IMR-90 (cell line): ENCODE measurements at regions not wholly inside any gene's neighbourhood (a gene's known extent, or its start where the extent isn't known, plus 50 kb on each side); places are given as distances from the start of the nearest gene placed in this dataset.

Experiments used
- ATAC-seq: fragments of 200-7000 bp; cut with Tn5 transposase; 2 replicates; pipeline ENCODE4 v1.9.1; 2020; ENCODE audit warnings: low read depth, mild to moderate bottlenecking, moderate library complexity
- BruUV-seq: library from RNA; stranded (reverse); fragments of 400-500 nt; replicated peaks from 2 replicates; lab custom pipeline; 2021; lab: Mats Ljungman, UMichigan
- CTCF ChIA-PET: fragments of 300-600 bp; formaldehyde crosslinking; extraction: SDS; loops from one replicate; lab custom pipeline; 2021; ENCODE audit warnings: antibody characterized with exemption; lab: Yijun Ruan, JAX
- POLR2A ChIA-PET: fragments of 300-600 bp; sonication (Branson Sonifier 250); formaldehyde crosslinking; loops from one replicate; lab custom pipeline; 2022; ENCODE audit warnings: antibody characterized with exemption; ENCODE audit not compliant: unreplicated experiment; lab: Charles Lee
- DNase-seq: peaks from one replicate; pipeline ENCODE4 v3.0.0; 2013
- H2AFZ ChIP-seq: replicated peaks from 2 replicates; pipeline ENCODE3; 2013; ENCODE audit warnings: low read length, mild to moderate bottlenecking; ENCODE audit not compliant: poor library complexity
- H2AK5ac ChIP-seq: 2 replicates; pipeline ENCODE4 v1.6.1; 2013; ENCODE audit warnings: low read depth, low read length, inconsistent platforms
- H2AK9ac ChIP-seq: replicated peaks from 2 replicates; pipeline ENCODE3; 2013; ENCODE audit warnings: mild to moderate bottlenecking, low read depth, low read length, moderate library complexity; ENCODE audit not compliant: poor library complexity
- H2BK120ac ChIP-seq: 2 replicates; pipeline ENCODE4 v1.6.1; 2013; ENCODE audit warnings: low read depth, low read length, inconsistent platforms
- H2BK15ac ChIP-seq: 3 replicates; pipeline ENCODE4 v1.6.1; 2013; ENCODE audit warnings: low read depth, low read length, inconsistent platforms
- H2BK20ac ChIP-seq: 2 replicates; pipeline ENCODE4 v1.6.1; 2013; ENCODE audit warnings: low read depth, mild to moderate bottlenecking, inconsistent platforms, low read length, moderate library complexity
- H2BK5ac ChIP-seq: 2 replicates; pipeline ENCODE4 v1.6.1; 2013; ENCODE audit warnings: mild to moderate bottlenecking, low read depth, low read length, inconsistent platforms; ENCODE audit not compliant: poor library complexity, severe bottlenecking
- H3K14ac ChIP-seq: replicated peaks from 2 replicates; pipeline ENCODE4 v1.6.1; 2013; ENCODE audit warnings: low read depth, low read length, inconsistent platforms
- H3K18ac ChIP-seq: 2 replicates; pipeline ENCODE4 v1.6.1; 2013; ENCODE audit warnings: low read depth, low read length, control low read depth
- H3K23ac ChIP-seq: 2 replicates; pipeline ENCODE4 v1.6.1; 2013; ENCODE audit warnings: low read depth, low read length, inconsistent platforms
- H3K27ac ChIP-seq: 2 replicates; pipeline ENCODE4 v1.5.1; 2013; ENCODE audit warnings: mild to moderate bottlenecking, control low read depth, low read length; ENCODE audit not compliant: insufficient read depth
- H3K27me3 ChIP-seq: 2 replicates; pipeline ENCODE4 v1.6.1; 2013; ENCODE audit warnings: low read length; ENCODE audit not compliant: control insufficient read depth, insufficient read depth
- H3K36me3 ChIP-seq: 2 replicates; pipeline ENCODE4 v1.6.1; 2013; ENCODE audit warnings: low read length, mixed read lengths; ENCODE audit not compliant: control insufficient read depth, insufficient read depth
- H3K4ac ChIP-seq: 2 replicates; pipeline ENCODE4 v1.6.1; 2013; ENCODE audit warnings: low read depth, low read length, inconsistent platforms
- H3K4me1 ChIP-seq: 2 replicates; pipeline ENCODE4 v1.6.1; 2013; ENCODE audit warnings: low read length, mixed read lengths; ENCODE audit not compliant: control insufficient read depth, insufficient read depth
- H3K4me2 ChIP-seq: 2 replicates; pipeline ENCODE4 v1.6.1; 2013; ENCODE audit warnings: low read depth, mild to moderate bottlenecking, control low read depth, low read length, moderate library complexity
- H3K4me3 ChIP-seq: 2 replicates; pipeline ENCODE4 v1.5.1; 2013; ENCODE audit warnings: low read depth, mild to moderate bottlenecking, control low read depth, low read length, moderate library complexity; ENCODE audit not compliant: insufficient read depth
- H3K56ac ChIP-seq: 2 replicates; pipeline ENCODE4 v1.6.1; 2013; ENCODE audit warnings: low read length, inconsistent platforms; ENCODE audit not compliant: insufficient read depth; ENCODE audit errors: extremely low read depth
- H3K79me1 ChIP-seq, 2 experiments: 2 replicates each; pipeline ENCODE4 v1.6.1; 2013; ENCODE audit warnings: low read length in 2 of 2, inconsistent platforms in 1 of 2, low read depth in 1 of 2
- H3K9ac ChIP-seq: 2 replicates; pipeline ENCODE4 v1.6.1; 2013; ENCODE audit warnings: low read depth, low read length, control low read depth
- H3K9me1 ChIP-seq: 2 replicates; pipeline ENCODE4 v1.6.1; 2013; ENCODE audit warnings: low read length, inconsistent platforms; ENCODE audit not compliant: insufficient read depth
- H3K9me3 ChIP-seq: 2 replicates; pipeline ENCODE4 v1.6.1; 2013; ENCODE audit warnings: low read length; ENCODE audit not compliant: control insufficient read depth, insufficient read depth
- H4K20me1 ChIP-seq: 2 replicates; pipeline ENCODE4 v1.6.1; 2013; ENCODE audit warnings: low read length, inconsistent platforms; ENCODE audit not compliant: insufficient read depth
- H4K5ac ChIP-seq: 2 replicates; pipeline ENCODE4 v1.6.1; 2013; ENCODE audit warnings: mild to moderate bottlenecking, low read depth, low read length, control low read depth
- H4K8ac ChIP-seq, 2 experiments: 2 replicates each; pipeline ENCODE4 v1.6.1; 2013; ENCODE audit warnings: low read depth in 2 of 2, low read length in 2 of 2, control low read depth in 1 of 2, inconsistent platforms in 1 of 2
- H4K91ac ChIP-seq: 2 replicates; pipeline ENCODE4 v1.6.1; 2013; ENCODE audit warnings: low read depth, low read length, inconsistent platforms; ENCODE audit not compliant: insufficient read depth
- BHLHE40 ChIP-seq: fragments of 150-350 bp; IDR thresholded peaks from 2 replicates; pipeline ENCODE4 v1.6.1; 2016; ENCODE audit warnings: mild to moderate bottlenecking, low read depth, low read length
- ELK1 ChIP-seq: fragments of 150-350 bp; IDR thresholded peaks from 2 replicates; pipeline ENCODE4 v1.6.1; 2016; ENCODE audit warnings: low read depth, mild to moderate bottlenecking, low read length, moderate library complexity, borderline replicate concordance
- FOS ChIP-seq: fragments of 150-350 bp; IDR thresholded peaks from 2 replicates; pipeline ENCODE4 v1.6.1; 2016; ENCODE audit warnings: low read depth, low read length
- MAZ ChIP-seq: IDR thresholded peaks from 2 replicates; pipeline ENCODE4 v1.6.1; 2012; ENCODE audit warnings: low read depth, mild to moderate bottlenecking, low read length, improper control_type of control experiment, moderate library complexity, borderline replicate concordance
- POLR2A ChIP-seq: IDR thresholded peaks from 2 replicates; pipeline ENCODE4 v1.6.1; 2012; ENCODE audit warnings: mild to moderate bottlenecking, low read depth, low read length
- RCOR1 ChIP-seq: IDR thresholded peaks from 2 replicates; pipeline ENCODE4 v1.6.1; 2012; ENCODE audit warnings: mild to moderate bottlenecking, low read length, improper control_type of control experiment; ENCODE audit not compliant: insufficient replicate concordance
- RFX5 ChIP-seq: IDR thresholded peaks from 2 replicates; pipeline ENCODE4 v1.8.0; 2012; ENCODE audit warnings: low read depth, mild to moderate bottlenecking, low read length, moderate library complexity
- SMC3 ChIP-seq: fragments of 150-350 bp; IDR thresholded peaks from 2 replicates; pipeline ENCODE4 v1.6.1; 2016; ENCODE audit warnings: low read depth, mild to moderate bottlenecking, antibody characterized with exemption, low read length, moderate library complexity
- USF2 ChIP-seq: fragments of 150-350 bp; IDR thresholded peaks from 2 replicates; pipeline ENCODE4 v1.6.1; 2017; ENCODE audit warnings: mild to moderate bottlenecking, antibody characterized with exemption, low read length, low read depth
- WGBS, 2 experiments: methylation state at CpG; one replicate each; pipeline versions ENCODE4 v1.1.5 to v1.1.7; 2013; ENCODE audit warnings: missing lambda C conversion rate in 2 of 2; ENCODE audit not compliant: insufficient read length in 1 of 2; ENCODE audit errors: extremely low coverage in 2 of 2; 5-methylcytosine and 5-hydroxymethylcytosine counted together
- dilution Hi-C: fragments of 300-500 bp; cut with HindIII; formaldehyde crosslinking; loops from one replicate; pipeline ENCODE4 v1.14.3; 2018; ENCODE audit warnings: low sequenced_read_pairs; ENCODE audit not compliant: unreplicated experiment
- in situ Hi-C: fragments of 300-500 bp; cut with MboI; formaldehyde crosslinking; loops from 3 replicates; pipeline ENCODE4 v1.14.3; 2019; ENCODE audit warnings: low sequenced_read_pairs, inconsistent platforms, mixed read lengths
- intact Hi-C: fragments of 100-400 bp; cut with micrococcal nuclease; formaldehyde crosslinking; loops from 2 replicates; pipeline ENCODE4 v1.10.0; 2022

GRCh38 chr1:77632216-77632615, 50.2 kb downstream of the ZZZ3 start:
- Histone ChIP-seq H2BK5ac (no peak overlapping the region), H3K4me2 (no peak overlapping the region), H3K27me3 (no peaks in the 10 kb centered on the region), H3K9me1 (peaks cover 5% of the 10 kb centered on the region; the same call in 1 of the 2 replicates), H2AFZ (no peak overlapping the region), H3K9ac (no peak overlapping the region), H4K5ac (no peak overlapping the region), H3K4ac (no peak overlapping the region), H3K79me1 (peaks cover 30 to 53% of the 10 kb centered on the region in 2 experiments), H4K8ac (no peak overlapping the region), H2BK120ac (no peak overlapping the region), H4K20me1 (no peaks in the 10 kb centered on the region), H3K36me3 (peaks cover 25% of the 10 kb centered on the region), H3K9me3 (no peaks in the 10 kb centered on the region), H3K18ac (no peak overlapping the region), H2BK15ac (no peak overlapping the region), H2AK5ac (no peak overlapping the region), H3K4me3 (no peak overlapping the region), H3K4me1 (no peaks in the 10 kb centered on the region), H3K56ac (no peak overlapping the region), H3K27ac (no peak overlapping the region), H2BK20ac (no peak overlapping the region), H3K23ac (no peak overlapping the region), H2AK9ac (no peak overlapping the region), H4K91ac (no peak overlapping the region), H3K14ac (no peak overlapping the region)
- intact Hi-C loops, result no loop called here
- CTCF ChIA-PET, result no interaction called here
- BruUV-seq, result no TSS peak
- dilution Hi-C loops, result no loop called here
- ATAC-seq (no peak), DNase-seq (no peak)
- WGBS, 2 experiments, result no CpG with 5 or more reads among the region's 3 CpGs
- in situ Hi-C loops, result no loop called here
- POLR2A ChIA-PET, result no interaction called here
- TF ChIP-seq SMC3, result no peak
- TF ChIP-seq FOS, result no peak
- no peak for TF ChIP-seq RCOR1
- no peak for TF ChIP-seq POLR2A
- no peak for TF ChIP-seq RFX5
- no peak for TF ChIP-seq MAZ
- TF ChIP-seq ELK1, result no peak
- TF ChIP-seq BHLHE40, result no peak
- no peak for TF ChIP-seq USF2
